ENCODE measurements at regions not wholly inside any gene's neighbourhood (a gene's known extent, or its start where the extent isn't known, plus 50 kb on each side); places are given as distances from the start of the nearest gene placed in this dataset.

GRCh38 chr12:16475521-16475920, 128.1 kb downstream of the MGST1 start:
- TF ChIP-seq, protein P1, sequence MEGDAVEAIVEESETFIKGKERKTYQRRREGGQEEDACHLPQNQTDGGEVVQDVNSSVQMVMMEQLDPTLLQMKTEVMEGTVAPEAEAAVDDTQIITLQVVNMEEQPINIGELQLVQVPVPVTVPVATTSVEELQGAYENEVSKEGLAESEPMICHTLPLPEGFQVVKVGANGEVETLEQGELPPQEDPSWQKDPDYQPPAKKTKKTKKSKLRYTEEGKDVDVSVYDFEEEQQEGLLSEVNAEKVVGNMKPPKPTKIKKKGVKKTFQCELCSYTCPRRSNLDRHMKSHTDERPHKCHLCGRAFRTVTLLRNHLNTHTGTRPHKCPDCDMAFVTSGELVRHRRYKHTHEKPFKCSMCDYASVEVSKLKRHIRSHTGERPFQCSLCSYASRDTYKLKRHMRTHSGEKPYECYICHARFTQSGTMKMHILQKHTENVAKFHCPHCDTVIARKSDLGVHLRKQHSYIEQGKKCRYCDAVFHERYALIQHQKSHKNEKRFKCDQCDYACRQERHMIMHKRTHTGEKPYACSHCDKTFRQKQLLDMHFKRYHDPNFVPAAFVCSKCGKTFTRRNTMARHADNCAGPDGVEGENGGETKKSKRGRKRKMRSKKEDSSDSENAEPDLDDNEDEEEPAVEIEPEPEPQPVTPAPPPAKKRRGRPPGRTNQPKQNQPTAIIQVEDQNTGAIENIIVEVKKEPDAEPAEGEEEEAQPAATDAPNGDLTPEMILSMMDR (IDR thresholded peaks at IDR 0.05; ENCODE audit: low read length), result no peak
- no peak for TF ChIP-seq EZH2 (IDR thresholded peaks at IDR 0.05; ENCODE audit: borderline replicate concordance, low read length)

Data from OCI-LY1 (cell line).